ENCODE measurements at regions not wholly inside any gene's neighbourhood (a gene's known extent, or its start where the extent isn't known, plus 50 kb on each side); places are given as distances from the start of the nearest gene placed in this dataset.
"Not testable (repeated sequence)": the region's sequence is repeated elsewhere in the genome, so short reads cannot be mapped to it uniquely, and the experiment has no call there.

DNA sequence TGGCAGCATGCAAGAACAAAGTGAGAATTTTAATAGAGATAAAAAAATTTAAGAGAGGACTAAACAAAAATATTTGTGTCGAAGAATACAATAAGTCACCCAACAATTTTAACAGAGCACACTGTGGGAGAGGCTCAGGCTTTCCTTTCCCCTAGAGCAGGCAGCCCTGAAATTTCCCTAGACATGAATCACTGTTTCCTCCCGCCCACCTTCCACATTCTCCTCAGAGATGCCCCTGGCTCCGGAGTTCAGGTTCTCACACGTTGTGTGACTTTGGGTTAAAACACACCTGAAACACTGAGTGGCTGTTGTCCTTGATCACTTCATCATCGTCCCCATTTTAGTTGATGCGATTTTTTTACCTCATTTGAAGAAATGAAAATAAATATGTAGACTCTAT is 1231.1 kb downstream of the TMEM121 start:
- TF ChIP-seq, protein P1, sequence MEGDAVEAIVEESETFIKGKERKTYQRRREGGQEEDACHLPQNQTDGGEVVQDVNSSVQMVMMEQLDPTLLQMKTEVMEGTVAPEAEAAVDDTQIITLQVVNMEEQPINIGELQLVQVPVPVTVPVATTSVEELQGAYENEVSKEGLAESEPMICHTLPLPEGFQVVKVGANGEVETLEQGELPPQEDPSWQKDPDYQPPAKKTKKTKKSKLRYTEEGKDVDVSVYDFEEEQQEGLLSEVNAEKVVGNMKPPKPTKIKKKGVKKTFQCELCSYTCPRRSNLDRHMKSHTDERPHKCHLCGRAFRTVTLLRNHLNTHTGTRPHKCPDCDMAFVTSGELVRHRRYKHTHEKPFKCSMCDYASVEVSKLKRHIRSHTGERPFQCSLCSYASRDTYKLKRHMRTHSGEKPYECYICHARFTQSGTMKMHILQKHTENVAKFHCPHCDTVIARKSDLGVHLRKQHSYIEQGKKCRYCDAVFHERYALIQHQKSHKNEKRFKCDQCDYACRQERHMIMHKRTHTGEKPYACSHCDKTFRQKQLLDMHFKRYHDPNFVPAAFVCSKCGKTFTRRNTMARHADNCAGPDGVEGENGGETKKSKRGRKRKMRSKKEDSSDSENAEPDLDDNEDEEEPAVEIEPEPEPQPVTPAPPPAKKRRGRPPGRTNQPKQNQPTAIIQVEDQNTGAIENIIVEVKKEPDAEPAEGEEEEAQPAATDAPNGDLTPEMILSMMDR (IDR thresholded peaks at IDR 0.05), result not testable (repeated sequence)
- TF ChIP-seq POLR2AphosphoS5 (IDR thresholded peaks at IDR 0.05), result not testable (repeated sequence)
